HG03025 (cell line): ENCODE measurements at regions not wholly inside any gene's neighbourhood (a gene's known extent, or its start where the extent isn't known, plus 50 kb on each side); places are given as distances from the start of the nearest gene placed in this dataset.
"Not testable (repeated sequence)": the region's sequence is repeated elsewhere in the genome, so short reads cannot be mapped to it uniquely, and the experiment has no call there.

Source experiments
- ATAC-seq: cut with Tn5 transposase; IDR thresholded peaks from one replicate; pipeline ENCODE4 v1.9.1; 2021; ENCODE audit warnings: mild to moderate bottlenecking, moderate library complexity; ENCODE audit not compliant: unreplicated experiment, low FRiP score

DNA sequence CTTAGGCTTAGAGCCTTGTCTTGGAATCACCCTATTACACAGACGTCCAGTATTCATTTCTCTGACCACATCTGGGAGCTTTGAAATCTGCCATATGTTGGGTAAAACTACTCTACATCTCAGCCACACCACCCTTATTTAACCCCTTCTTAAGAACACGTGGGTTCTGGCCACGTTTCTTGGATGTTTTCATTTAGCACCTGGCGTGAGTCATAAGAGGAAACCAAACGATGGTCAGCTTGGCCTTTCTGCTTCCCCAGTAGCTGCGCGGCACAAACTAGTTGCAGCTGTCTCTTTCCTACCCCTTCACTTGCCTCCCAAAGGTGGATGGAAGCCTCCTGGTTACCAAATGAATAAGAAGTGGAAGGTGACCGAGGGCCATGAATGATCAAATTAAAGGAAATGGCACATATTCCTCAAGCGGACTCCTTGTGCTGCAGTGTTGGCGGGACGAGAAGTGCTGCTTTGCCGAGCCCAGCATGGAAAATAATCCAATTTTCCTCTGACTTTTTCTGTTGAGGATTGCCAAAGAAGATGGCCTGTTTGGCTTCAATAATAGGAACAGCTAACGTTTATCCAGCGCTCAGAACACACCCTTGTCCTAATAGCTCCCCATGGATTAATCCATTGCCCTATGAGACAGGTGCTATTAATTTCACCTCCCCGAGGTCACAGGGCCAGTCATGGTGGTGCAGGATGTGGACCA lies 154.1 kb downstream of the ZNF664 start:
- ATAC-seq, result no peak

DNA sequence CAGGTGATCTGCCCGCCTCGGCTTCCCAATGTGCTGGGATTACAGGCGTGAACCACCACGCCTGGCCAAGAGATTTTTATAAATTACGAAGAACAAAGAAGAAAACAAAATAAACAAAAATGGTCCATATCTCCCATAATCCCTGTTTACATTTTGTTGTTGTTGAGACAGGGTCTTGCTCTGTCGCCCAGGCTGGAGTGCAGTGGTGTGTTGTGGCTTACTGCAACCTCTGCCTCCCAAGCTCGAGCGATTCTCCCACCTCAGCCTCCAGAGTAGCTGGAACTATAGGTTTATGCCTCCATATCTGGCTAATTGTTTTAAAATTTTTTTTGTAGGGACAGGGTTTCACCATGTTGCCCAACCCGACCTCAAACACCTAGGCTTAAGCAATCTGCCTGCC lies 156.1 kb downstream of the ZNF664 start:
- ATAC-seq, result no peak

- ATAC-seq, result peak; percentile 71
These were observed 157.9 kb downstream of the ZNF664 start for GRCh38 chr12:124130691-124131591.

DNA sequence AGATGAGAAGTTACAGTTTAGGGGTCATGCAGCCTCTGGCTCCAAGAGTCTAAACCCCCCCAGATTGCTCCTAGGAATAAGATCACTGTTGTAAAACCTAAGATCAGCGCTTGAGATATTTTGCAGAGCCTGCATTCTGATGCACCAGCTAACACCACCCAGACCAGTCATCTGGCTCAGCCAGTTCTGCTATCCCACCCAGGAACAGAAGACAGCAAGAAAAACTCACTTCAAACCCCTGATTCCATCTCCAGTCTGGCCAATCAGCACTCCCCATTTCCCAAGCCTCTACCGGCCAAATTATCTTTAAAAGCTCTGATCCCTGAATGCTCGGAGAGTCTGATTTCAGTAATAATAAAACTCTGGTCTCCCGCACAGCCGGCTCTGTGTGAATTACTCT lies 158.6 kb downstream of the ZNF664 start:
- ATAC-seq, result no peak

DNA sequence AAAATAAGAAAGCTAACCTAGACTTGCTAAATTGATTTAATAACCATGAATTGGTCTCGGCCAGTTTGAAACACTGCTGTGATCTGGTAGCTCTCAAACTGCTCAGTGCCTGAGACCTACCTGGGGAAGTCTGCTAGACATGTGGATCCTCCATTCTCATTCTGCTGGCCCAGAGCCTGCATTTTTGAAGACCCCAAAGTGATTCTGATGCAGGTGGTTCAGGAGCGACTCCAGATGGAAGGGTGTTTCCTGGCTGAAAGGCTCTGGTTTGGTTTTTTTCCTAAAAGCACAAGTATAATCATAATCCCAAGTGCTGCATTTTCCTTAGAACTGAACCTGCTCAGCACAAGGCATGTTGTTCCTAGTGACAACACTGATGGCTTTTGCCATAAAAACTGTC lies 159.5 kb downstream of the ZNF664 start:
- no peak for ATAC-seq

GRCh38 chr12:124136796-124137195 lies 158.1 kb upstream of the RFLNA start:
- no peak for ATAC-seq

DNA sequence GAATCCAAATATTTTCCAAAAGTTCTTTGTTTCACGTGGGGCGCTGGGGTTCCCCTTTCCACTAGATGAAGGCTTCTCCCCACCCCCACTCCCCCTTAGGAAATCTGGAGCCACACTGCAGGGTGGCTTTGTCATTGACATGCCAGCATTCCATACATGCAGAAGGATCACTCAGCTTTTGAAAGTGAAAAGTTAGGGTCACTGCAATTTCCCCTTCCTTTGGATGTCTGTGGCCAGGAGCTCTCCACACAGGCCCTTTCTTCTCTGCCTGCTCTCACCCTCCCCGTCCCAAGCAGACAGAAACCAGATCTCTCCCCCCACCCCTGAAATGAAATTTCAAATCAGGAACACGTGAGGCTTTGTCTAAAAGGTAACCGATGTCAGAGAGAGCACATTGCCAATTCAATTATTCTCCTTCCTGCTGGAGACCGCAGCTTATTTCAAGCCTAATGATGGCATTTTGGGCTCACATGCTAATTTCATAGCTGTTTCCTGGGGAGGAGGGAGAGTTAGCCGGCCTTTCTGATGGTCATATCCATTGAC lies 153.9 kb upstream of the RFLNA start:
- ATAC-seq, result no peak

DNA sequence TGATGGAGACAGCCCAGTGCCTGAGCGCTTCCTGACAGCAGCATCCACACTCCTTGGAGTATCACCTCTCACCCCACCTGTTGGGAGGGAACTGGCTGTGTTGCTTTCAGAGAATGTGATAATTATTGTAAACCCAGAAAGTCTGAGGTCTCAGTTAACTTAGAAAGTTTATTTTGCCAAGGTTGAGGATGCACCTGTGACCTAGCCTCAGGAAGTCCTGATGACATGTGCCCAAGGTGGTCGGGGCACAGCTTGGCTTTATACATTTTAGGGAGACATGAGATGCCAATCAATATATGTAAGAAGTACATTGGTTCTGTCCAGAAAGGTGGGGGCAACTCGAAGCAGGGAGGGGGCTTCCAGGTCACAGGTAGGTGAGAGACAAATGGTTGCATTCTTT lies 153.3 kb upstream of the RFLNA start:
- not testable (repeated sequence) for ATAC-seq

DNA sequence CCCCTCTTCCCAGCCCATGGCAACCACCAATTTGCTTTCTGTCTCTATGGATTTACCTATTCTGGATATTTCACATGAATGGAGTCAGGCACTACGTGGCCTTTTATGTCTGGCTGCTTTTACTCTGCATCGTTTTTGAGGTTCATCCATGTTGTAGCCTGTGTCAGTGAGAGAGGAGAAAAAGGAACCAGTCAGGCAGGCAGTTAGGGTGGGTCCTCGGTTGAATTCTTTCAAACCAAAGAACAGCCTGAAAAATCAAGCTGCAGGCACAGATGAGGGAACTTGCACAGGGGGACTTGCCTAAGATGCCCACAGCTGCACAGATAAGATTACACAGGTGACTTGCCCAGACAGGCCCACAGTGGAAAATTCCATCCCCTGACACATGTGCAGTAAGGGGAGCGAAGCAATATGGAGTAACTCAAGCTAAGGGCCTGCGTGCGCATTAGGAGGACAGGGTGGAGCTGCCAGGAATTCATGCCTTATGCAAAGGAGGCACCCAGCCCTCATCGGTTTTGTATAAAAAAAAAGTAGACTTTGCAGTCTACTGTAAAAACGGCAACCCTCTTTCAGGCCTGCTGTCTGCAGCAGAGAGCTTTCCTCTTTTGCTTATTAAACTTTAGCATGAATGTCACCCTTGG lies 152.4 kb upstream of the RFLNA start:
- ATAC-seq, result no peak

- no peak for ATAC-seq
These were observed 151.2 kb upstream of the RFLNA start for GRCh38 chr12:124143726-124144125.

DNA sequence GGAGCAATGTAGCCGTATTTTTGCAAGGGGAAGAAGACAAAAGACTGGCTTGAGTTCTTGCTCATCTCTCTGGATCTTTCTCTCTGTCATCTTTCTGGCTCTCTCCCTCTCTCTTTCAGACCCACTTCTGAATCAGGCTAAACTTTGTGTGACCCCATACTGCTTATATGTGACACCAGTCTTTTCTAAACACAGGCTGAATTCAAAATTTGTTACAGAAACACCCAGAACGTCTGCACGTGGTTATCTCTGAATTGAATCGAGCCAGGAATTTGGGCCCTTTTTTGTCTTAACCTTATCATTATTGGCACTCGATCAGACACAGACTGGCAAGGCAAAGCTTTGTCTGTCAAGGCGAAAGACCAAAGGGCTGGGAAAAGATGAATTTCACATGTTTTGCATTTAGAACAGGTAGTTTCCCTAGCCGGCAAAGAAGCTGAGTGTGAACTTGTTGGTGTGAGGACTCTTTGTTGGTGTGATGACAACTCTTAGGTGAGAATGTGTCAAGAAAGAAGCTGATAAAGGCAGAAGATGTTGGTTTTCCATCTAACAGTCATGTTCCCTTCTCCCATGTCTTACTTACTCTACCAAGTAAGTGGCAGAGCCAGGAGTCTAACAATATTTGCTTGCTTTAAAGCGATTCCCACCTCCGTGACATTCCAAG lies 150.2 kb upstream of the RFLNA start:
- ATAC-seq, result no peak

DNA sequence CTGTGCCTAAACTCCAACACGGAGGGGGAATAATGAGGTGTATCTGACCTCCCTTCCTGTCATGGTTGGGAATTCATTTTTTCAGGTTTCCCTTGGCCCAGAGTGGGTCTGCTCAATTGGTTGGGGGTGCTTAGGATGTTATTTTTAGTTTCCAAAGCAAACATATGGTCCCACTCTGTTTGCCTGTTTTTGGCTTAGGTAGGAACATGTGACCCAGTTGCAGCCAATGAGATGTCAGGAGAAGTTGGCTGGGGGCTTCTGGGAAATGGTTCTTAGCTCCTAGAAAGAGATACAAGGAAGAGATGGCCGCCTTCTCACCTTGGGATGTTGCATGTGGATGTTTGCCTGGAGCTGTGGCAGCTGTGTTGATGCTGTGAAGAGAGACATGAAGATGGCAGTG lies 147.9 kb upstream of the RFLNA start:
- ATAC-seq, result no peak

GRCh38 chr12:124147575-124147974 lies 147.3 kb upstream of the RFLNA start:
- peak; percentile 45 for ATAC-seq

- no peak for ATAC-seq
These were observed 146.2 kb upstream of the RFLNA start for GRCh38 chr12:124148481-124149273.

GRCh38 chr12:124149287-124149686 lies 145.6 kb upstream of the RFLNA start:
- no peak for ATAC-seq

- no peak for ATAC-seq
These were observed 144.7 kb upstream of the RFLNA start for GRCh38 chr12:124150168-124150567.

DNA sequence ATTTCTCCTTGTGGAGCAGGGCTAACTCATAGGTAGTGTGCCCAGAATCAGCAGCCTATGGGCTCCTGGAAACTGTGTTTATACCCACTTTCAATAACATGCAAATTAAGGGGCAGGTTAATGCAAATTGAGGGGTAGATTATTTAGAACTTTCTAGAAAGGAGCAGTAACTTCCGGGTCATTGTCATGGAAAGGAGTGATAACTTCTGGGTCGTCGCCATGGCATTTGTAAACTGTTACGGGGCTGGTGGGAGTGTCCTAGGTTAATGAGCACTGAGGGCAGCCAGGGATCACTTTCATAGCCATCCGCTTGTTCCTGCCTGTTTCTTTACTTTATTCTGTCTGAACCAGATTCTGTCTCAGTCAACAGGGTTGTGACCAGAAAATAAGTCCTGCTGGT lies 143.3 kb upstream of the RFLNA start:
- ATAC-seq, result no peak

- no peak for ATAC-seq
These were observed 142.2 kb upstream of the RFLNA start for GRCh38 chr12:124152731-124153130.

- ATAC-seq, result no peak
These were observed 141.5 kb upstream of the RFLNA start for GRCh38 chr12:124153392-124153791.

- no peak for ATAC-seq
These were observed 137.5 kb upstream of the RFLNA start for GRCh38 chr12:124157406-124157805.
